ENCODE measurements at regions not wholly inside any gene's neighbourhood (a gene's known extent, or its start where the extent isn't known, plus 50 kb on each side); places are given as distances from the start of the nearest gene placed in this dataset.

DNA sequence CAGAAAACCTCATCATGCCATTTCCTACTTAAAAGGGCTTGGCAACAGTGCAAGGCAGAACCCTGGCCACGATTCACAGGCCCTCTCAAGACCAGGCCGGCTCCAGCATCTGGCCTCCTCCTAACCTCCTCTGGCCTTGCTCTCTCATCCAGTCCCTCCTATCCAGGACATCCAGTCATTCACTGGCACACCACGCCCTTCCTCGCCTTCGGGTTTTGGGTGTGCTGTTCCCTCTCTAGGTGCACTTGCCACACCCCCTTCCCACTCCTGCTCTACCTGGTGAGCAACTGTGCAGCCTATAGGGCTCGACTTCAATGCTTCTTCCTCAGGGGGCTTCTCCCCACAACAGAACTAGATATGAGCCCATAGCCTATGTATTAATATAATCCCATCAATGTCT is 317.1 kb downstream of the ARRDC4 start:
- DNase-seq (ENCODE audit: low spot score): no peak

DNA sequence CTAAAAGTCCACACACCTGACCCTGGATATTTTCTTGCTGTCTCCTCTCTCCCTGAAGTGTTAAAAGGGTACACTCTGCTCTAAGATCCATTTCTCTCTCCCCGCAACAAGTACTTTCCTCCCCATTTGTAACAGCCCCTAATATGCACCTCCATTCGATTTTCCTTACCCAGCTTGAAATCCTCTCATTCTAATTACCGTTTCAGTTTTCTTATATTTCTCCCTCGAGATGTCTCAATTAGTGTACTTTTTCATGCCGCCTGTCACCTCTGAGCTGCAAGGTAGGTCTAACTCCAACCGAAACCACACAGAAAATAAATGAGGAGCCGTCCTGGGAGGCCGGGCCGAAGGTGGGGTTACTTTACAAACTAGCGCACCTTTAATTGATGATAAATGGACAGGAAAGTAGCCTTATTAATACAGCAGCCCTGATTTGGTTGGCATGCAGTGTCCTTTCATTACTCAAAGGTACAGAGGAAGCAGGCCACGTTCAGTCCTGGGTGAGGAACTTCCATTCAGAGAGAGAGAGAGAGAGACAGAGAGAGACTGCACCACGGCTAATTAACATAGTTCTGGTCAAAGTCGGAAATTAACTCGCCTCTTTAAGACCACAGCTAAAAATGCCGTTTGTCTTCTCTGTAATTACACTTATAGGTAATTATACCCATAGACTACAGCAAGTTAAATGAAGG is 319.9 kb downstream of the ARRDC4 start:
- DNase-seq (ENCODE audit: low spot score): no peak

DNA sequence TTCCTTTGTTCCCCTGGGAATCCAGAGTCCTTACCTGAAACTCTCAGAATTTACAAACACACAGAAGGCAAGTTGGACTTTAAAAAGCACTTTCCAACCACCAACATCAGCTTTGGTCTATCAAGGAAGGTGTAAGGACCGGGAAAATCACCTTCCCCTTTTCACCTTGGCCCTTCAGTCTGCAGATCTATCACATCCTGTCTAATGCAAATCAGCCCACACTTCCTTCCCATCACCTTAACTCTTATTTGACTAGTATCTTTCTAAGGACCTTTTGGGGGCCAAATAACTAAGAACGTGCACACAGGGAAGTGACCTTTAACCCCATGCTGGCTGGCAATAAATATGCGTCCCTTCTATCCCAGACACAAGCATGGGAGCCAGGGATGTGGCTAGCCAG is 320.6 kb downstream of the ARRDC4 start:
- DNase-seq (ENCODE audit: low spot score): no peak

DNA sequence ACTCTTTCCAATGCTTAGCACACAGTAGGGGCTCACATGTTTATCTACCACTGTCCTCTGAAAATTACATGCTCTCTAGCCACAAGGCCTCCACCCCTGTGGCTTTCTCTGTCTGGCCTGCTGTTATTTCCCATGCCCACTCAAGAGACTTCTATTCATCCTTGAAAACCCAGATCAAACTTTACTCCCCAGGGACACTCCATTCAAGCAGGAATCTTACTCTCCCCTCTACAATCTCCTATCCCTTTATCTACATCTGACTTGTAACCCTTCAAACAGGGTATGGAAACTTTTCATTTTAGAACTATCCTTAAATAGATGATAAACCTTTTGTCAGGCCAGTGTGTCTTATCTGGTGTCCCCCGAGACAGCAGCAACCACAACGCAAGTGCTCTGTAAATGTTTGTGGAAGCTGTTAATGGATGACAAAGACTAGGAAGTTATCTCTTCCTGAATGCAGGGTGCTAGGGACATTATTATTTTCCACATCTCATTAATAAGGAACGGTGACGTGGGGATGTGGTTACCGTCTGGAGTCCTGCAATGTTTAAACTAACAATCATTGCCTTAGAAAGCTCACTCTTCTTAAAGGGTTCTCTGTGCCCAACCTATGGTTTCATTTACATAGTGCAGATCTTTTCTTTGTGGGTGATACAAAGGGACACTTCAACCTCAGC is 322.3 kb downstream of the ARRDC4 start:
- DNase-seq (ENCODE audit: low spot score): no peak

DNA sequence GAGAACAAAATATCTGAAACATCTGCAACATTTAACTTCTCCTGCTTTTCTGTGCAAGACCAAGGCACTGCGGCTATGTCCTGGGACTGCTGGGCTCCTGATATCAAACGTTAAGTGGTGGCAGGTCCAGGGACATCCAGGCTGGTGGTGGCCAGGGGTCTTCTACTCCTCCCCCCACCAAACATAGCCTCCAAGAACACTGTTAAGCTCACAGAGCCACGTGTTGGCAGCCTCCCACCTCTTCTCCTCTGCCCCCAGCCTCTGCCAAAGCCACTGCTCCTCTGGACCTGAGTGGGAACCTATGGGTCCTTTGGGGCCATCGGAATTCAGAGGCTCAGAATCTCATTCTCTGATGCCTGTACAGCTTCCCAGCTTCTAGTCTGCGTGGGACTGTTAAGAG is 325.7 kb downstream of the ARRDC4 start:
- no peak for DNase-seq (ENCODE audit: low spot score)

DNA sequence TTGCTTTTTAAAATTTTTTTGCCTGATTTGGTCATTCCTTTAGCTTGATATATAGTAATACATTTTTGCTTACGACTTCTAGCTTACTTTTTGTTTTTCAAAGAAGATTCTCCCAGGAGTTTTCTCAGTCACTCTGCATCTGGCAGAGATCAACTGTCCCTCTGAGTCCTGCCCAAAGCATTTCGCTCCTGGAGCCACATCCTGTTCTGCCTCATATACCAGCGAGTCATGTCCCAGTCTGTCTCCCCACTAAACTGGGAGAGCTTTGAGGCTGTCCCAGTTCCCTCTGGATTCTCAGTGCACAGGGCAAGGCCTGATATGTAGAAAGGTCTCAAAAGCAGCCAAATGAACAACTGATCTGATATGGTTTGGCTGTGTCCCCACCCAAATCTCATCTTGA is 326.3 kb downstream of the ARRDC4 start:
- no peak for DNase-seq (ENCODE audit: low spot score)

DNA sequence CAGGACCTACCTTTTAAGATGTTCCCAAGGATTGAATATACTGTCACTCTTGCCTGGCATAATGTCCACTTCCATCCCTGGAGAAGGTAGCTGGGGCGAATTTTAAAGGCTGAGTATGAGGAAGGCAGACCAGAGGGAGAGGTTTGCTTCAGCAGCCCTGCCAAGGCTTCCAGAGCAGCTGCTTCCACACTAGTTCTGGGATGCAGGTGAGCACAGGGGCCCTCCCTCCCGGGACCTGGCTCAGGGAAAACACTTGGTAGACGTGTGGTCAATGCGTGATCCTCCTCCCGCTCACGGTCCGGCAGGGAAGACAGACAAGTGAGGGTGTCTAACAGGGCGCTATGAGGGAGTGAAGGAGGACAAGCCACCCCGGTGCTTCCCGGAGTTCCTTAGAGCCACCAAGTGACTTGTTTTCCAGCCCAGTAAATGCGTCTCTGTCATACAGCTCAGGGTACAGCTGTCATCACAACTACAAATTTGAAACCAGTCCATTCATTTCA is 327.6 kb downstream of the ARRDC4 start:
- no peak for DNase-seq (ENCODE audit: low spot score)

DNA sequence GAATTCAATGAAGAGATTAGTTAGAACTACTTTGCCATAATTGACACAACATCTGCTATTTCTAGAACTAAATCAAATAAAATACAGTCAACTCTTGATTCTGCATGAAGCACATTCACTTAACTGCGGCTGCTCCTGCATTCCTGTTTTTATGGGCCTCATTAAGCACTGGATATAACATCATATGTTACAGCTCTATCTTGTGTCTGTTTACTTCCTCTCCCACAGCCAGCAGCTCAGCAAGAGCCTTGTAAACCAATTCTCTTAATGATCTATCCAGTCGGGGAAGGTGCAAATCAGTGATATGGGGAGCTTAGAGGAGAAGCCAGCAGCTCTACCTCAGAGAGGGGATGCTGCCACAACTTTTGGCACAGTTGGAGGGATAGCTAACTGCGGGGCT is 329.2 kb downstream of the ARRDC4 start:
- no peak for DNase-seq (ENCODE audit: low spot score)

DNA sequence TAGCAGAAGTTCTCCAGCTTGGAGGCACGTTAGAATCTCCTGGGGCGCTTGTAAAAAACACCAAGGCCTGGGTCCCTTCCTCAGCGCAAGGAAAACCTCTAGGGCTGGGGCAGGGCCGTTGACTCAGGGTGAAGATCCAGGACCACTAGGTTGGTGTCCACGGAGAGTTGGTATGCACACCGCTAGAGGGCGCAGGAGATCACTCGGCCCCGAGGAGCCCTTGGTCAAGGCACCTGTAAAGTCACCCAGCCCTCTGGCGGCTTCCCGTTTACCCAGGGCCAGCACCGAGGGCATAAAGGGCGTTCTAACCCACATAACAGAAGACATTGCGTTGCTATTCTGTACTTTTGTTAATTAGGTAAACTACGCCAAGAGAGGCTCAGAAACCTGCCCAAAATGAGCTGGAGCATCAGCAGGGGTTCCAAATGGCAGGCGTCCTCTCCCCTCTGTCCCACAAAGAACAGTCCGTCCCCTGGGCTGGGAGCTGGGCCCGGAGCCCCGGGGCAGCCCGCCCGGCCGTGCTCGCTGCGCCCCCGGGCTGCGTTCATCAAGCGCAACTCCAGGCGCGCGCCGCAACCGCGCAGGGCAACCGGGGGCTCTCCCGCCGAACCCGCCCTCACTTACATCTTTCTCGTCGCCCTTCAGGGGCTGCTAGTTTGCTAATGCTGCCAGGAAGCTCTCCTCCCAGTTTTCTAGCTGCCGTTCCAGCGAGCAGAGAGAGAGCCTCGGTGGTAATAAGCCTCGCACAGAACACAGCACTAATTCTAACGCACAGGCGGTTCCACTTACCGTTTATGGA is 332.1 kb downstream of the ARRDC4 start:
- DNase-seq (ENCODE audit: low spot score): no peak

DNA sequence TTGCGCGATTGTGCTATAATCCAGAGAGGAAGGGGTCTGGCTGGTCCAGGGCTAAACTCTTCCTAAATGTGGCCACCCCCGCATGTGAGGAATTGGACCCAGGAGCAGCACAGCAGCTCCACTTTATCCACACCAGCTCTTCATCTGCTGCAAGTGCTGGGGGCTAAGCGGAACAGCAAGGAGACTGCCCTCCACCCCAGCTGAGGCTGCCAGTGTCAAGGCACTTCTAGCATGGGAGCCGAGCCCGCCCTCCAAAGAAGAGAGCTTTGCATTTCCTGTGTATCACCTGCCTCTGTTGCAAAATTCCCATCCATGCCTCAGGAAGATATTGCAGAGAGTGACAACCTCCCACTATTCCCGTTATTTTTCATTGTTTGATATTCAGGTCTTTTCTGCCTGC is 333.6 kb downstream of the ARRDC4 start:
- no peak for DNase-seq (ENCODE audit: low spot score)

DNA sequence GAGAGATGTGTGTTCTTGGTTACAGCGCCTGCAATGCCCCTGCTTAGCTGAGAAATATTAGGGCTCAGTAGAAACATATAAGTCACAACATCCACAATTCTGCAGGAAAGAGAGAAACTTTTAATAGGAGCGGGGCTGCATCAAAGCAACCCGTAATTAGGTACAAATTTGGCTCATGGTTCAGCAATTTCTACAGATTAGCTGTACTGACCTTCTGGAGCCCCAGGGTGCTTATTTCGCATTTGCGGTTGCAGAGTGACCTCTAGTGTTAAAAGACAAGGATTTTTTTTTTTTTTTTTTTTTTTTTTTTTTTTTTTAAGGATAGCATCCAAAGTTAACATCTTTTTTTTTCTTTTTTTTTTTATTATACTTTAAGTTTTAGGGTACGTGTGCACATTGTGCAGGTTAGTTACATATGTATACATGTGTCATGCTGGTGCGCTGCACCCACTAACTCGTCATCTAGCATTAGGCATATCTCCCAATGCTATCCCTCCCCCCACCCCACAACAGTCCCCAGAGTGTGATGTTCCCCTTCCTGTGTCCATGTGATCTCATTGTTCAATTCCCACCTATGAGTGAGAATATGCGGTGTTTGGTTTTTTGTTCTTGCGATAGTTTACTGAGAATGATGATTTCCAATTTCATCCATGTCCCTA is 334.7 kb downstream of the ARRDC4 start:
- DNase-seq (ENCODE audit: low spot score): peak; percentile 12

DNA sequence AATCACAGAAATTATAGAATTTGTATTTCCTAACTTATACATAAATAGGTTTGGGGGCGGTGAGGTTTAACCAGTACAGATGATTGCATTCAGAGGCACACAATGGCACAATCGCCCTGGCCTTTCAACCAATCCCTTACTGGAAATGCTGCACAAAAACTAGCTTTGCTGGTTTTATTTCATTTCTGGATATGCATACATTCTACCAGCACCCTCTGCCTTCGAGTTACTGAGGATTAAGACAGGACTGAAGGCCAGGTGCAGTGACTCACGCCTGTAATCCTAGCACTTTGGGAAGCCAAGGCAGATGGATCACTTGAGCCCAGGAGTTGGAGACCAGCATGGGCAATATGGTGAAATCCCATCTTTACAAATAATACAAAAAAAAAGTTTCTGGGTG is 336.1 kb downstream of the ARRDC4 start:
- DNase-seq (ENCODE audit: low spot score): no peak

DNA sequence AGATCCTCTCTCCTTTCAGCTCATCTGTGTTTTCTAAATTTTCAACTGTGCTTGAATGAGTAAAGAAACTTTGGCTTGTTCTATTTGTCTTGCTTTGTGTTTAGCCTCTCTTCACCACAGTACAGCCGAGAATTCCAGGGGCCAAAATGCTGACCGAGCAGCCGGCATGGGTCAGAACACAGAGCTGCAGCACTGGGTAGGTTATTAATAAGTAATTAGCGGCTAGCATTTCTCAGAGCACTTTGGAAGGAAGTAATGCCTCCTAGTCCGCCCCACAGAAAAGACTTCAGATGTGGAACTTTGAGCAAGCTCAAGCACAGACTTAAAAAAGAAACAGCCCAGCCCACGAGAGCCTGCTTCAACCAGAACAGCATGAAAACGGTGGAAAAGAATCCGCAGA is 343.9 kb downstream of the ARRDC4 start:
- no peak for DNase-seq (ENCODE audit: low spot score)

DNA sequence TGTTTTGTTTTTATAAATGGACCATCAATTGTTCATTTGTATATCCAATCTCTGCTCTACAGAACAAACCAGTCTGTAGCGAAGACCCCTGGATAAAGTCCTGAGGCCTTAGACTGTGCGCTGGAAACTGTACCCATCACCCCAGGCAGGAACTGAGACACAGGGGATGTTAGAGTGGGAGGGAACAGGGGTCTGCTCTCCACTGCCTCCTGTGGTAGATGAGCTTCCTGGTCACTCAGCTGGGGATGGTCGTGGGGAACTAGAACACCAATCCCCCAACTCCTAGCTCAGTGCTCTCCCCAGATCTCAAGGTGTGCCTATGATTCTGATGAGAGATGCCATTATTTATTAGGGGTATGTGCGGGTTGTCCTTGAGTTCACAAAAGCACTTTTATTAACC is 340.2 kb upstream of the IGF1R start:
- DNase-seq (ENCODE audit: low spot score): no peak

DNA sequence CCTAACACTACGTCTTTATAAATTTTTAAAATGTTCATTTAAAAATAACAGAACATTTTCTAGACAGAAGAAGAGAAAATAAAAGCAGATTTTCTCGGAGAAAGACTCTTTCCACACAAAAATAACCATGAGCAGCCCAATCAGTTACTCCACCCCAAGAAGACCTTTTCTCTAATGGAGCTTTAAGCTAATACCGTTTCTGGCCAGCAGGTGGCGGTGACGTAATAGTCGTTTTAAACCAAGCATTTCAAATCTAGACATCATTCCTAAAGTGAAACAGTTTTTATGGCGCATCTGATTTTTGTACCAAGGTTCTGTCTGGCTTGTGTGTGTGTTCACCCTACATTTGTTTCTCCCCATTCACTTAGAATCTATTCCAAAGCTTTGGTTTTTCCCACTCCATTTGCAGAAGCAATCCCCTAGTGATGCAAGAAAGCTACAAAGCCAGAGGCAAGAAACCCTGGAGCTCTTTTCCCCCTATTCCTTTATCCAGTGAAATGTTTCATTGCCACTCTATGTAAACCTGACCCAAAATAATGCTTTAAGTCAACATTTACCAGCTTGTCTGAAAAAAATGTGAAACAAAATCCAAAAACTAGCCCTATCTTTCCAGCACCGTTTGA is 336.7 kb upstream of the IGF1R start:
- DNase-seq (ENCODE audit: low spot score): peak; percentile 61

DNA sequence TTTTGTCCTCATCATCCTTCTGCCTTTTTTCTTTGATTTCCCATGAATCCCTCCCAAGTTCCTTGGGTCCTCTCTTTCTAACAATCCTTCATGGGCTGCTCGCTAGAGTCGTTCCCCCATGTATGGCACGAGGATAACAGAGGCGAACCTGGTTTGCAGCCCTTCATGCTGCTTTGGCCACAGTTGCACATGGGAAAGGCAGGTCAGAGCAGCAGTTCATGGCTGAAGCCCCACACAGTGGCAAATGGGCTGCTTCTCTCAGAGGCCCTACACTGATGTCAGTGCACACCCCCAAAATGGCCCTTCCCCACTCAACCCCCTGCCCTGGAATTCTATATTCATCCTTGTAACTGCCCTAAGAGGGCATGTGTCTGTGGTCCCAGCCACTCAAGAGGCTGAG is 335.4 kb upstream of the IGF1R start:
- DNase-seq (ENCODE audit: low spot score): no peak

DNA sequence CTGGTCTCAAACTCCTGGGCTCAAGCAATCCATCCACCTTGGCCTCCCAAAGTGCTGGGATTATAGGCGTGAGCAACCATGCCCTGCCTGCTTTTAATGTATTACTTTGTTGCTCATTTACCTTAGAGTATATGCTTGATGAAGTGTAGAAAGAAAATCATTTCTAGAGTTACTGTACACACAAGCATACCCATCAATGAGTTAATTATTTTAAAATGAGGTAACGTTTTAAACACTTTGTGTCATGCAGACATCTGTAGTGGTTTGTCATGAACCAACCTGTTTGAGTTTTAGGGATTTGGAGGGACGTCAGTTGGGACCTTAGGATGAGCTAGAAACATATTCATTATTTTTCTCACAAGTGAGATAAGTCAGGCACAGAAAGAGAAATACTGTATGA is 332.4 kb upstream of the IGF1R start:
- DNase-seq (ENCODE audit: low spot score): no peak

DNA sequence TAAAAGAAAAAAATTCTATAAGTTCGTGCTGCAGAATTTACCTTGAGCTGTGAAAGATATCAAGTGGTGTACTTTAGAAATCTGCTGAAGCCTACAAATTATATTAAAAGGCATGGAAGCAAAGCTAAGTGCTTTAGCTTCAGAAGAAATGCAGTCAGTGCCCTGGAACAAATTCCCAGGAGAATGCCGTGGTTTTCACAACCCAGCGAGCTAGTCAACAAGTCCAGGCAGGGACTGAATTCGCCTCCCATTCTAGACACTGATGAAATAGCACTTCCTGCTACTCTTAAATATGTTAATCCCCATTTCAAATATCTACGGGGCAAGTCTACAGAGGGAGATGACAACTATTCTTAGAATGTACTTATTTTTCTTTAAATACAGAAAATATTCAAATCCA is 326.4 kb upstream of the IGF1R start:
- DNase-seq (ENCODE audit: low spot score): no peak

DNA sequence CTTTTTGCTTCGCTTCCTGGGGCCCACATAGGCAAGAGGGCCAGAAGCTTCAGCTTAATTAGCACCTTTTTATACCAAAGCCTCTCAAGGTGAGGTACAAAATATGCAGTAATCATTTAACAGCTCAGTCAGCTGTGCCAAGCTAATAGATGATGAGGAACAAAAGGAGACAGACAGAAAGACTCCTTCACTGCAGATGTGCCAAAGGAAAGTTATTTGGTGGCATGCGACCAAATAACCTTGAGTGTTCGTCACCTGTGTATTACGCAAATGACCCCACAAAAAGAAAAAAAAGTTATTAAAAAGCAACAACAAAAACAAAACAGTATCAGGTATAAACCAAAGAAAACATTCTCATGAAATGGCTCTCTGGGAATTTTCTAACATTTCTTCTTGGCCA is 325.8 kb upstream of the IGF1R start:
- DNase-seq (ENCODE audit: low spot score): no peak

DNA sequence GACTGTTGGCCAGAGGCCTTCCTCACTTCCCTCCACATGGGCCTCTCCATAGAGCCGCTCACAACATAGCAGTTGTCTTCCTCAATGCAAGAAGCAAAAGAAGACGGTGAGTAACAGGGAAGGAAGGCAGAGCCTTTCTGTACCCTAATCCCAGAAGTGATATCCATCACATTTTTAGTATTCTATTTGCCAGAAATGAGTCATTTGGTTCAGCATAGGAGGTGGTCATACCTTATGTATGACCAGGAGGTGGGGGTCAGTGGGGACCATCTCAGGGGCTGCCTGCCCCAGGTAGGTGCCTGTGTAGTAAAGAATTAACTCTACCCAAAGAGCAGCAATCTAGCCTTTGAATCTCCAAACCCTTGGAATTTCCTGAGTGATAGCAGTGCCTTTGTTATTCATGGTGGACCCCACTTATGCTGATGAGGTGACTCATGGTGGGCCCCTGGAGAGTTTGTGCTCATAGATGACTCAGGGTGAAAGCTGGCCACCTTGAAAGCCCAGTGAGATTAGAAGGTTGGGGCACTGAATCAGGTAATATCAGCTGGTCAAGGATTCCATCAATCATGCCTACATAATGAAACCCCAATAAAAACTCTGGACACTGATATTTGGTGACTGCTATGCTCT is 323.9 kb upstream of the IGF1R start:
- DNase-seq (ENCODE audit: low spot score): no peak

DNA sequence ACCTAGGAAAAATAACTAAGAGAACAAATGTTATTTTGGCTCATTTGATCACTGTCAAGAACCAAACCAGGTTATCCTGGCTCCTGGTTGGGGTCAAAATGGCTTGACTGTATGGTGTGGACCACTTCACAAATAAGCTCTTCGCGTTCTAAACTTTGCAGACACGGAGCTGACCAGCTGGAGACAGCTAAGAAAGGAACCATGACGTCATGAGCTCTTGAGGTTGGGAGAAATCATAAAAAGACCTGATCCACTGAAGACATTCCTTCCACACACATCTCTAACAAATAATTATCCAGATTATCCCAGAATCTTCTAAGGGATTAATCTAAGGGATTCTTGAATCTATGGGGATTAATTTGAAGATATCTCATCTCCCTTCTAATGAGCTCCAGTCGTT is 321.5 kb upstream of the IGF1R start:
- DNase-seq (ENCODE audit: low spot score): no peak

DNA sequence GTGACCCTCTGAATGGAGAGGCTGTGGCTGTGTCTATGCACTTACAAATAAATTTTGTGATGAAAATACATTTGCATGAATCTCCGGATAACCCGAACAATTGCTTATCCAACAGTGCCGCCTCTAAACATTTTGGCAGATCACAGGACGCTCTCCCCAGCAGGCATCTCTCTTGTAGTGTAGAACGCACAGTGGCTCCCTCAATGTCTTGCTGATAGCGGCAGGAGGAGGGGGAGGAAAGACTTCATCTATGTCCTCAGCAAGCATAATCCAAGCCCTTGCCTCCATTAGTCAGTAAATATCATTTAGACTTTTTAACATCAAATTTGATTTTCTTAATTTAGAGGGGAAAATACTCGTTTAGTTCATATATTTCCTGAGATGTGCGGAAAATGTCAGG is 318.1 kb upstream of the IGF1R start:
- no peak for DNase-seq (ENCODE audit: low spot score)

Measured in globus pallidus (tissue), 1 donor.